HepG2 (cell line): ENCODE measurements at regions not wholly inside any gene's neighbourhood (a gene's known extent, or its start where the extent isn't known, plus 50 kb on each side); places are given as distances from the start of the nearest gene placed in this dataset.

Experiments used
- ATAC-seq: fragments of 200-7000 bp; cut with Tn5 transposase; 3 replicates; pipeline ENCODE4 v1.9.1; 2020; ENCODE audit warnings: mild to moderate bottlenecking, moderate library complexity
- BruUV-seq: library from RNA; stranded (reverse); fragments of 400-500 nt; replicated peaks from 2 replicates; lab custom pipeline; 2021; lab: Mats Ljungman, UMichigan
- CTCF ChIA-PET: fragments of 300-600 bp; formaldehyde crosslinking; extraction: SDS; loops from one replicate; lab custom pipeline; 2021; ENCODE audit warnings: low total read pairs, inconsistent platforms, low intra/inter-chr PET ratio; lab: Yijun Ruan, JAX
- POLR2A ChIA-PET: fragments of 350-600 bp; sonication (Branson Sonifier 250); formaldehyde crosslinking; loops from one replicate; lab custom pipeline; 2020; ENCODE audit warnings: antibody characterized with exemption, inconsistent platforms; lab: Yijun Ruan, JAX
- DNase-seq: peaks from one replicate; pipeline ENCODE4 v3.0.0-alpha.2; 2015; ENCODE audit warnings: low spot score
- FAIRE-seq: peaks from 3 replicates; lab custom pipeline; 2011; peaks lifted over from hg19 to GRCh38; lab: Jason Lieb, UNC
- H2AFZ ChIP-seq: one replicate; pipeline ENCODE4 v1.6.1; 2011; ENCODE audit warnings: low read length, inconsistent platforms
- H3K27ac ChIP-seq: fragments of 300-600 bp; 3 replicates; pipeline ENCODE4 v1.8.0; 2011; ENCODE audit warnings: mixed run types, mild to moderate bottlenecking, mixed read lengths, low read length, inconsistent platforms; ENCODE audit not compliant: insufficient read depth; ENCODE audit errors: extremely low read length
- H3K27me3 ChIP-seq, 2 experiments: fragments of 200-600 bp in 1 of 2; 2 replicates in 1 of 2; 3 replicates in 1 of 2; pipeline versions ENCODE4 v1.6.0 to v1.8.0; 2011; ENCODE audit warnings: low read length in 2 of 2, mild to moderate bottlenecking in 2 of 2, moderate library complexity in 2 of 2, inconsistent platforms in 1 of 2; ENCODE audit not compliant: insufficient read depth in 2 of 2, control insufficient read depth in 1 of 2
- H3K36me3 ChIP-seq, 2 experiments: fragments of 200-600 bp in 1 of 2; replicated peaks in 1 of 2; 2 replicates in 1 of 2; 3 replicates in 1 of 2; pipeline versions ENCODE4 v1.5.1 to v1.8.0; 2011; ENCODE audit warnings: low read length in 2 of 2, inconsistent platforms in 1 of 2; ENCODE audit not compliant: insufficient read depth in 2 of 2, control insufficient read depth in 1 of 2
- H3K4me1 ChIP-seq: 2 replicates; pipeline ENCODE4 v1.5.1; 2012; ENCODE audit warnings: low read length, inconsistent platforms; ENCODE audit not compliant: insufficient read depth
- H3K4me2 ChIP-seq: 2 replicates; pipeline ENCODE4 v1.6.0; 2011; ENCODE audit warnings: low read depth, low read length, inconsistent platforms
- H3K4me3 ChIP-seq, 3 experiments: fragments of 200-600 bp in 1 of 3; sonication (generic), shearing (Covaris generic) in 1 of 3; replicated peaks in 1 of 3; 2 replicates each; pipeline ENCODE4 v1.5.1; 2011 to 2016; ENCODE audit warnings: low read length in 3 of 3, inconsistent platforms in 2 of 3, low read depth in 2 of 3, mild to moderate bottlenecking in 2 of 3, control low read depth in 1 of 3, mixed read lengths in 1 of 3; ENCODE audit not compliant: insufficient read depth in 1 of 3
- H3K79me2 ChIP-seq: one replicate; pipeline ENCODE4 v1.6.1; 2011; ENCODE audit warnings: low read length, inconsistent platforms; ENCODE audit not compliant: insufficient read depth
- H3K9ac ChIP-seq: 2 replicates; pipeline ENCODE4 v1.6.0; 2011; ENCODE audit warnings: mild to moderate bottlenecking, low read depth, low read length, inconsistent platforms; ENCODE audit not compliant: insufficient read depth
- H3K9me3 ChIP-seq: 2 replicates; pipeline ENCODE4 v1.5.1; 2012; ENCODE audit warnings: mild to moderate bottlenecking, low read length
- H4K20me1 ChIP-seq: 2 replicates; pipeline ENCODE4 v1.6.0; 2011; ENCODE audit warnings: inconsistent platforms, mild to moderate bottlenecking, low read length, moderate library complexity; ENCODE audit not compliant: insufficient read depth
- CTCF ChIP-seq: sonication (generic); formaldehyde crosslinking; IDR thresholded peaks from 2 replicates; pipeline ENCODE4 v1.5.0; 2020; ENCODE audit warnings: mild to moderate bottlenecking, missing genetic modification reagents, moderate library complexity
- HMG20A ChIP-seq: IDR thresholded peaks from 2 replicates; pipeline ENCODE4 v1.6.1; 2016; ENCODE audit warnings: borderline replicate concordance
- HMG20B ChIP-seq: conservative IDR thresholded peaks from 2 replicates; pipeline ENCODE4 v1.6.1; 2016; ENCODE audit warnings: missing genetic modification reagents, missing compliant biosample characterization
- RAD21 ChIP-seq: fragments of 450-650 bp; formaldehyde crosslinking; IDR thresholded peaks from 2 replicates; pipeline ENCODE4 v1.5.0; 2020; ENCODE audit warnings: mild to moderate bottlenecking
- SMC3 ChIP-seq: IDR thresholded peaks from 2 replicates; pipeline ENCODE4 v1.6.1; 2011; ENCODE audit warnings: low read length, improper control_type of control experiment
- STAG1 ChIP-seq: sonication (generic); formaldehyde crosslinking; IDR thresholded peaks from 2 replicates; pipeline ENCODE4 v1.4.0; 2020; ENCODE audit warnings: missing genetic modification reagents
- UBTF ChIP-seq: sonication (generic); formaldehyde crosslinking; IDR thresholded peaks from 2 replicates; pipeline ENCODE4 v1.4.0; 2020; ENCODE audit warnings: mild to moderate bottlenecking, missing genetic modification reagents
- ZBTB8A ChIP-seq: sonication (generic); formaldehyde crosslinking; IDR thresholded peaks from 2 replicates; pipeline ENCODE4 v1.4.0; 2020; ENCODE audit warnings: mild to moderate bottlenecking, low read depth, missing genetic modification reagents, borderline replicate concordance
- ZFP37 ChIP-seq: sonication (generic); formaldehyde crosslinking; IDR thresholded peaks from 2 replicates; pipeline ENCODE4 v1.4.0; 2020; ENCODE audit warnings: missing genetic modification reagents, borderline replicate concordance
- ZNF124 ChIP-seq: sonication (generic); formaldehyde crosslinking; IDR thresholded peaks from 2 replicates; pipeline ENCODE4 v1.4.0; 2020; ENCODE audit warnings: missing genetic modification reagents
- ZNF337 ChIP-seq: sonication (generic); formaldehyde crosslinking; IDR thresholded peaks from 2 replicates; pipeline ENCODE4 v1.5.1; 2020; ENCODE audit warnings: missing genetic modification reagents, low read depth, mild to moderate bottlenecking, borderline replicate concordance
- ZNF543 ChIP-seq: sonication (generic); formaldehyde crosslinking; IDR thresholded peaks from 2 replicates; pipeline ENCODE4 v1.4.0; 2020; ENCODE audit warnings: mild to moderate bottlenecking, missing genetic modification reagents
- ZNF567 ChIP-seq: sonication (generic); formaldehyde crosslinking; IDR thresholded peaks from 2 replicates; pipeline ENCODE4 v1.8.1; 2023; ENCODE audit warnings: mild to moderate bottlenecking, missing genetic modification reagents, borderline replicate concordance
- ZSCAN25 ChIP-seq: sonication (generic); formaldehyde crosslinking; IDR thresholded peaks from 2 replicates; pipeline ENCODE4 v1.8.0; 2022; ENCODE audit warnings: mild to moderate bottlenecking, missing genetic modification reagents
- WGBS: methylation state at CpG from one replicate; pipeline ENCODE4 v1.1.6; 2017; ENCODE audit warnings: low lambda C conversion rate; 5-methylcytosine and 5-hydroxymethylcytosine counted together
- in situ Hi-C: cut with HindIII; loops from 2 replicates; pipeline ENCODE4 v1.10.0; 2017; ENCODE audit warnings: low pct_unique_long_range_greater_than_20kb; ENCODE audit not compliant: extremely low pct_ligation_motif_present
- intact Hi-C: fragments of 100-400 bp; cut with micrococcal nuclease; formaldehyde crosslinking; loops from one replicate; pipeline ENCODE4 v1.10.0; 2022; ENCODE audit not compliant: unreplicated experiment

GRCh38 chr3:109728861-109729494 lies 391.6 kb upstream of the DPPA4 start (continued):
- no peak for TF ChIP-seq ZNF567
- TF ChIP-seq HMG20A: no peak
- no peak for TF ChIP-seq ZNF124 (CRISPR knock-in tag)
- no peak for TF ChIP-seq ZSCAN25 (CRISPR knock-in tag)
- TF ChIP-seq UBTF (CRISPR knock-in tag): no peak
- no peak for TF ChIP-seq HMG20B (CRISPR knock-in tag)

GRCh38 chr3:109731639-109732473 lies 394.5 kb upstream of the DPPA4 start:
- no peak overlapping the region for H3K9ac ChIP-seq
- H3K4me2 ChIP-seq: no peak overlapping the region
- peaks cover 9% of the 10 kb centered on the region for H3K9me3 ChIP-seq
- H3K27me3 ChIP-seq: no peaks in the 10 kb centered on the region
- H3K27ac ChIP-seq: no peak overlapping the region
- peak; percentile 74 for TF ChIP-seq SMC3
- no peak for TF ChIP-seq ZFP37 (CRISPR knock-in tag)
- TF ChIP-seq ZBTB8A: no peak
- no peak for TF ChIP-seq ZNF543 (CRISPR knock-in tag)
- no peak for TF ChIP-seq ZNF337
- peak; percentile 76 for TF ChIP-seq STAG1
- TF ChIP-seq CTCF (CRISPR knock-in tag): peak; percentile 73
- 0 out of 2 replicates have a peak, but pooled peaks have one; percentile 17 for TF ChIP-seq RAD21 (CRISPR knock-in tag)
- H3K4me1 ChIP-seq: no peaks in the 10 kb centered on the region
- in situ Hi-C loops: no loop called here
- ATAC-seq (peak; percentile 89), FAIRE-seq (peak; percentile 70), DNase-seq (peak; percentile 27)
- BruUV-seq: no TSS peak
- H3K79me2 ChIP-seq: no peaks in the 10 kb centered on the region
- WGBS: 29% methylated on average over 6 of the region's 6 CpGs
- CTCF ChIA-PET: interaction anchor here (1.0 to 1.2 kb wide), 2 partner anchors 1806 to 1808 kb away, joined by 3 read pairs; no protein-coding TSS in a partner anchor
- H4K20me1 ChIP-seq: no peaks in the 10 kb centered on the region
- intact Hi-C loops: loop anchor here (1.0 kb wide), 2 partner anchors 582 to 1606 kb away; no protein-coding TSS in a partner anchor
- no peak overlapping the region for H3K4me3 ChIP-seq
- H3K36me3 ChIP-seq: no peaks in the 10 kb centered on the region
- H2AFZ ChIP-seq: no peak overlapping the region
- POLR2A ChIA-PET: no interaction called here
